ENCODE measurements at regions not wholly inside any gene's neighbourhood (a gene's known extent, or its start where the extent isn't known, plus 50 kb on each side); places are given as distances from the start of the nearest gene placed in this dataset.

- TF ChIP-seq CTCF (IDR thresholded peaks at IDR 0.05): no peak
- no peak for TF ChIP-seq EZH2 (IDR thresholded peaks at IDR 0.05)
- no peak for TF ChIP-seq EZH2phosphoT487 (IDR thresholded peaks at IDR 0.05)
Measured at GRCh38 chr15:37375519-37375918, 275.2 kb upstream of the MEIS2 start.

All from neural progenitor cell (in vitro differentiated cells).